ENCODE measurements at regions not wholly inside any gene's neighbourhood (a gene's known extent, or its start where the extent isn't known, plus 50 kb on each side); places are given as distances from the start of the nearest gene placed in this dataset.

- no peak for DNase-seq (ENCODE audit: low read depth)
These were observed 59.5 kb downstream of the FZD1 start for GRCh38 chr7:91323626-91324158.

- DNase-seq (ENCODE audit: low read depth): no peak
These were observed 60.4 kb downstream of the FZD1 start for GRCh38 chr7:91324663-91325062.

GRCh38 chr7:91325726-91326125, 61.5 kb downstream of the FZD1 start:
- DNase-seq (ENCODE audit: low read depth): no peak

GRCh38 chr7:91326516-91327199, 62.4 kb downstream of the FZD1 start:
- no peak for DNase-seq (ENCODE audit: low read depth)

- no peak for DNase-seq (ENCODE audit: low read depth)
These were observed 63.1 kb downstream of the FZD1 start for GRCh38 chr7:91327346-91327745.

- no peak for DNase-seq (ENCODE audit: low read depth)
These were observed 65.3 kb downstream of the FZD1 start for GRCh38 chr7:91329571-91329970.

GRCh38 chr7:91330191-91330808, 66.1 kb downstream of the FZD1 start:
- DNase-seq (ENCODE audit: low read depth): no peak

- DNase-seq (ENCODE audit: low read depth): peak; percentile 22
These were observed 66.6 kb downstream of the FZD1 start for GRCh38 chr7:91330866-91331265.

GRCh38 chr7:91336106-91336505, 71.9 kb downstream of the FZD1 start:
- DNase-seq (ENCODE audit: low read depth): no peak

GRCh38 chr7:91338226-91339020, 74.2 kb downstream of the FZD1 start:
- no peak for DNase-seq (ENCODE audit: low read depth)

- DNase-seq (ENCODE audit: low read depth): no peak
These were observed 78.1 kb downstream of the FZD1 start for GRCh38 chr7:91342346-91342745.

GRCh38 chr7:91343420-91343960, 79.3 kb downstream of the FZD1 start:
- no peak for DNase-seq (ENCODE audit: low read depth)

GRCh38 chr7:91343996-91344629, 79.9 kb downstream of the FZD1 start:
- DNase-seq (ENCODE audit: low read depth): no peak

GRCh38 chr7:91344911-91345310, 80.7 kb downstream of the FZD1 start:
- DNase-seq (ENCODE audit: low read depth): peak; percentile 34

- DNase-seq (ENCODE audit: low read depth): no peak
These were observed 81.2 kb downstream of the FZD1 start for GRCh38 chr7:91345449-91345848.

- DNase-seq (ENCODE audit: low read depth): no peak
These were observed 82.2 kb downstream of the FZD1 start for GRCh38 chr7:91346426-91346825.

- peak; percentile 68 for DNase-seq (ENCODE audit: low read depth)
These were observed 83.1 kb downstream of the FZD1 start for GRCh38 chr7:91347290-91347689.

GRCh38 chr7:91348711-91349110, 84.5 kb downstream of the FZD1 start:
- DNase-seq (ENCODE audit: low read depth): peak; percentile 45

- peak; percentile 77 for DNase-seq (ENCODE audit: low read depth)
These were observed 87.1 kb downstream of the FZD1 start for GRCh38 chr7:91351374-91351773.

GRCh38 chr7:91352091-91352490, 87.9 kb downstream of the FZD1 start:
- DNase-seq (ENCODE audit: low read depth): no peak

- no peak for DNase-seq (ENCODE audit: low read depth)
These were observed 89.6 kb downstream of the FZD1 start for GRCh38 chr7:91353848-91354247.

Measured in iris pigment epithelial cell (primary cell).